ENCODE measurements at regions not wholly inside any gene's neighbourhood (a gene's known extent, or its start where the extent isn't known, plus 50 kb on each side); places are given as distances from the start of the nearest gene placed in this dataset.

GRCh38 chr12:40622246-40622838, 69.9 kb upstream of the CNTN1 start:
- peak; percentile 4 for DNase-seq

DNA sequence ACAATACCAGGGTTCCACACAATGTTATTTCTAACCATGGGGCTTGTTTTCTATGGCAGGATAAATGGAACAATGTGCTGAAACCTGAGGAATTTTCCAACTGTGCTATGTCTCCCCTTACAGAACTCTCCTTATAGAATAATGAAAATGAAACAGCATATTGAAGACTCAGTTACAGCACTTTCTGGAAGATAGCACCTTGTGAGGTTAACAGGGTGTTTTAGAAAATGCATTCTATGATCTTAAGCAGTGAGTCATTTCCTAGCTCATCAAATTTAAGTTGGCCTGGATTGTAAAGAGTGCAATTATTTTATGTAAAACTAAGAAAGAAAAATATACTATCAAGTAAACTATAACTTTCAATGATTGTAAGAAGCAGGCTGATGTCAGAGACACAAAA, 60.1 kb upstream of the CNTN1 start:
- no peak for DNase-seq

DNA sequence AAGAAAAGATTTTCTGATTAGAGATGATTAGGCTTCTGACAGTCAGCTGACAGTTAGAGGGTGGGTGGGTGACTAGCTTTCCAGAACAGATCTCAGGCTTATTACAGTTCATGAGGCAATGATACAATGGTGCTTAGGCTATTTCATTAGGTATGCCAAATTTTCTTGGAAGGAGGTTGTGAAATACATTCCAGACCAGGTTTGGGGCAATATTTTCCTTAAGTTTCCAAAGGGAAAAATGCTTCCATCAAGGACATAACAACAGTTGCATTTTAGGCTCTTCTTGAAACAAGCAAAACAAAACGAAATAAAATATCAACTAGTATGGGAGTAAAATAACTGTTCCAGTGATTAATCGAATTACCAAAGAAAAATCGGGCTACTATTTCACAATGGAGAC, 59.3 kb upstream of the CNTN1 start:
- no peak for DNase-seq

GRCh38 chr12:40634517-40635131, 57.6 kb upstream of the CNTN1 start:
- DNase-seq, result no peak

DNA sequence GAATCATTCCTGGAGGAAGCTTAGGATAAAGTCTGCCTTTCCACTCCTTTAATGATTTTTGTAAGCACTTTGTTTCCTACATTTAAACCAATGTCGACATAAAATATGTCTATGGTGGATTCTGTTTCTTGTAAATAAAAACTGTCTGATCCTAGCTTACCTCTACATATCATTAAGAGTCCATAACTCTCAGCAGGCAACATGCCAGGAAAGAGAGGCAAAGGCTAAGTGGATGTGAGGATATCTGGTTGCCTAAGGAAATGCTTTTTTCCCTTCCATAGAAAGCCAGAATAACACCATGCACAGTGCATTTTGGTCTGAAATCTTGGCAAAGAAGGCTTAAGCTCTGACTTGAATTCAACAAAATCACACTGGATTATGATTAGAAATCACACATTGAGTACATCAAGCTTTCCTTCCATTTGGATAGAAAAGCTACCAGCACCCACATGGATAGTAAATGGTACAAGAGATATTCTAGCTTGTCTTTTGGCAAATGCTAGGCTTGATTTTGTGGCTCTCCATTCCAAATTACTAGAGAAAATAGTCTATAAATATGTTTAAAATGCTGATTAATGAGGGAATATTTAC, 57.0 kb upstream of the CNTN1 start:
- DNase-seq, result no peak

All from NCI-H1092 (cell line).